WTC11 (cell line): ENCODE measurements at regions not wholly inside any gene's neighbourhood (a gene's known extent, or its start where the extent isn't known, plus 50 kb on each side); places are given as distances from the start of the nearest gene placed in this dataset.

ENCODE experiments used
- ATAC-seq: fragments of 200-7000 bp; cut with Tn5 transposase; 2 replicates; pipeline ENCODE4 v1.10.0; 2021; ENCODE audit warnings: mild to moderate bottlenecking, moderate library complexity
- CTCF ChIA-PET: fragments of 300-600 bp; sonication (Branson Sonifier 250); formaldehyde crosslinking; loops from one replicate; lab custom pipeline; 2021; ENCODE audit warnings: antibody characterized with exemption; lab: Charles Lee
- POLR2A ChIA-PET: fragments of 350-600 bp; sonication (Branson Sonifier 250); formaldehyde crosslinking; loops from one replicate; lab custom pipeline; 2021; ENCODE audit warnings: antibody characterized with exemption; lab: Charles Lee
- DNase-seq: peaks from one replicate; pipeline ENCODE4 v3.0.0; 2021; ENCODE audit warnings: low spot score
- H3K27ac Mint-ChIP-seq: 2 replicates; pipeline ENCODE4 v1.8.0; 2021; ENCODE audit warnings: mixed read lengths
- H3K27me3 Mint-ChIP-seq: 2 replicates; pipeline ENCODE4 v1.8.0; 2021; ENCODE audit warnings: low read depth, mild to moderate bottlenecking, moderate library complexity, mixed read lengths
- H3K36me3 Mint-ChIP-seq: 2 replicates; pipeline ENCODE4 v1.8.0; 2021; ENCODE audit warnings: mixed read lengths
- H3K4me1 Mint-ChIP-seq: 2 replicates; pipeline ENCODE4 v1.8.0; 2022; ENCODE audit warnings: mixed read lengths
- H3K4me3 Mint-ChIP-seq: 2 replicates; pipeline ENCODE4 v1.8.0; 2021; ENCODE audit warnings: mild to moderate bottlenecking, moderate library complexity, mixed read lengths
- H3K9me3 Mint-ChIP-seq: 2 replicates; pipeline ENCODE4 v1.8.0; 2021; ENCODE audit warnings: mixed read lengths
- JAZF1 ChIP-seq: fragments of 250-450 bp; sonication (Bioruptor Pico); IDR thresholded peaks from 2 replicates; pipeline ENCODE4 v1.9.0; 2021; ENCODE audit warnings: moderate library complexity, mild to moderate bottlenecking, inconsistent platforms
- JUN ChIP-seq: sonication (generic); formaldehyde crosslinking; IDR thresholded peaks from 2 replicates; pipeline ENCODE4 v1.8.0; 2023; ENCODE audit warnings: mild to moderate bottlenecking, missing genetic modification reagents
- MYBL2 ChIP-seq: sonication (generic); formaldehyde crosslinking; IDR thresholded peaks from 2 replicates; pipeline ENCODE4 v1.8.1; 2023; ENCODE audit warnings: mild to moderate bottlenecking, moderate library complexity, missing genetic modification reagents
- NFYB ChIP-seq: sonication (generic); formaldehyde crosslinking; conservative IDR thresholded peaks from 2 replicates; pipeline ENCODE4 v1.8.0; 2022; ENCODE audit warnings: low read depth, missing genetic modification reagents
- PRRX2 ChIP-seq: fragments of 250-450 bp; sonication (Bioruptor Pico); IDR thresholded peaks from 2 replicates; pipeline ENCODE4 v1.8.0; 2021; ENCODE audit warnings: mild to moderate bottlenecking
- SOX15 ChIP-seq: fragments of 250-450 bp; sonication (Bioruptor Pico); IDR thresholded peaks from 2 replicates; pipeline ENCODE4 v1.9.0; 2021; ENCODE audit warnings: mild to moderate bottlenecking
- ZBTB21 ChIP-seq: sonication (generic); formaldehyde crosslinking; IDR thresholded peaks from 2 replicates; pipeline ENCODE4 v1.8.1; 2023; ENCODE audit warnings: mild to moderate bottlenecking, missing genetic modification reagents, borderline replicate concordance
- ZNF232 ChIP-seq: sonication (generic); formaldehyde crosslinking; IDR thresholded peaks from 2 replicates; pipeline ENCODE4 v1.8.0; 2022; ENCODE audit warnings: mild to moderate bottlenecking, missing genetic modification reagents
- ZNF263 ChIP-seq: sonication (generic); formaldehyde crosslinking; IDR thresholded peaks from 2 replicates; pipeline ENCODE4 v1.8.1; 2022; ENCODE audit warnings: low read depth, mild to moderate bottlenecking, moderate library complexity, missing genetic modification reagents
- ZNF317 ChIP-seq: sonication (generic); formaldehyde crosslinking; IDR thresholded peaks from 2 replicates; pipeline ENCODE4 v1.8.1; 2023; ENCODE audit warnings: low read depth, mild to moderate bottlenecking, moderate library complexity, missing genetic modification reagents, borderline replicate concordance
- TF ChIP-seq, protein P1 (sequence below): fragments of 250-450 bp; sonication (Bioruptor Pico); conservative IDR thresholded peaks from 2 replicates; pipeline ENCODE4 v1.9.0; 2021; ENCODE audit warnings: mild to moderate bottlenecking
- TF ChIP-seq, protein P2 (sequence below): sonication (generic); formaldehyde crosslinking; IDR thresholded peaks from 2 replicates; pipeline ENCODE4 v1.8.0; 2023; ENCODE audit warnings: mild to moderate bottlenecking, missing genetic modification reagents
- TF ChIP-seq, protein P3 (sequence below): fragments of 250-450 bp; sonication (Bioruptor Pico); IDR thresholded peaks from 2 replicates; pipeline ENCODE4 v1.9.0; 2021; ENCODE audit warnings: mild to moderate bottlenecking
- TF ChIP-seq, protein P4 (sequence below): sonication (generic); formaldehyde crosslinking; conservative IDR thresholded peaks from 2 replicates; pipeline ENCODE4 v1.8.1; 2022; ENCODE audit warnings: mild to moderate bottlenecking, missing genetic modification reagents
- TF ChIP-seq, protein P5 (sequence below): fragments of 200-600 bp; IDR thresholded peaks from 2 replicates; pipeline ENCODE4 v1.8.0; 2022; ENCODE audit warnings: antibody characterized with exemption
- TF ChIP-seq, protein P6 (sequence below): sonication (generic); formaldehyde crosslinking; IDR thresholded peaks from 2 replicates; pipeline ENCODE4 v1.8.1; 2023; ENCODE audit warnings: mild to moderate bottlenecking, missing genetic modification reagents, moderate library complexity

DNA sequence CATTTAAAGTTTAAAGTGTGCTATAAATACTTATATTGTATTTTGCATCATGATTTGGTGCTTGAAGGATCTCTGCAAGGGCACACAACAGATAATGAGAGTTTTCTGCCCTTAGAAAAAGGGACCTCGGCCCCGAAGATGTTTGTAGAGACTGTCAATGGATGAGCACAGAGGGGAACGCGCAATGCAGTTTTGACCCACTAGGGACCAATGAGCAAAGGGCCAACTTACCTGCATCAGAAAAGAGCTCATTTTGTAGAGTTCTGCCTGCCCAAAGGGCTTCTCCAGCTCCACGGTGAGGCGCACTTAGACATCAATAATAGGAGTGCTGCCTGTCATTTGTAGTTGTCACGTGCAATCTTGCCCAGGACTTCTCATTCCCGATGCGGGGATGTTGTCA is 91.1 kb downstream of the BUB3 start:
- Mint-ChIP-seq H3K4me1 (peaks cover 11% of the 10 kb centered on the region), H3K27me3 (no peaks in the 10 kb centered on the region), H3K9me3 (no peaks in the 10 kb centered on the region; the same call in 1 of the 2 replicates), H3K4me3 (no peak overlapping the region), H3K36me3 (0 out of 2 replicates have a peak, but pooled peaks cover 2% of the 10 kb centered on the region), H3K27ac (no peak overlapping the region)
- ChIA-PET POLR2A (no interaction called here), CTCF (interaction anchor here (0.7 to 1.4 kb wide), 12 partner anchors 9 to 203 kb away, joined by 3 to 5 read pairs (median 3); partner anchors contain the start of gene BUB3)
- ATAC-seq (peak; percentile 71), DNase-seq (no peak)
- TF ChIP-seq JAZF1 (no peak), MYBL2 (no peak), JUN (CRISPR knock-in tag) (no peak), NFYB (CRISPR knock-in tag) (no peak), SOX15 (CRISPR knock-in tag) (no peak), ZNF232 (CRISPR knock-in tag) (no peak), PRRX2 (no peak), ZNF317 (CRISPR knock-in tag) (no peak), ZNF263 (CRISPR knock-in tag) (no peak)
- TF ChIP-seq, protein P1, sequence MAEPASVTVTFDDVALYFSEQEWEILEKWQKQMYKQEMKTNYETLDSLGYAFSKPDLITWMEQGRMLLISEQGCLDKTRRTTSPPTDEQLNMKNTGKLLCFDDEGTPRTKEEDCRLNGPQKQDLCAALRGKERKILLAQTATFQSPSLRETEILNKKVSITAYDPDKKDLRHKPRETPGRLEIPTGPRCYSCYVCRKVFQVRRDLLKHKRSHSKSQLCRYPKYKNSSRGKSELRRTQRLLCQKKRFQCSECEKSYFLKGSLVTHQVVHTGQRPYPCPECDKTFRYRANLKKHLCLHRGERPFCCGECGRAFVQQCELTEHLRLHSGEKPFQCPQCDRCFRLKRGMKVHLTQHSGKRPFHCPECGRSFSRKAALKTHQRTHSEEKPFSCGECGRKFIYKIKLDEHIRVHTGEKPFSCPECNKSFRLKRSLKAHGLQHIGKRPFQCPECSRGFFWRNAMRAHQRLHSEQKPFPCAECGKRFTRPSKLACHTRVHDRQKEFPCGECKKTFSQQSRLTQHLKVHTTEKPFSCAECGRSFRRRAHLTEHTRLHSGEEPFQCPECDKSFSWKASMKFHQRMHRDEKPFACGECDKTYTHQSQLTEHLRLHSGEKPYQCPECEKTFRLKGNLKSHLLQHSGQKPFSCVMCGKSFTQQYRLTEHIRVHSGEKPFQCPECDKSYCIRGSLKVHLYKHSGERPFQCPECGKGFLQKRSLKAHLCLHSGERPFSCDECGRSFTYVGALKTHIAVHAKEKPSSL (CRISPR knock-in tag) = no peak
- TF ChIP-seq, protein P2, sequence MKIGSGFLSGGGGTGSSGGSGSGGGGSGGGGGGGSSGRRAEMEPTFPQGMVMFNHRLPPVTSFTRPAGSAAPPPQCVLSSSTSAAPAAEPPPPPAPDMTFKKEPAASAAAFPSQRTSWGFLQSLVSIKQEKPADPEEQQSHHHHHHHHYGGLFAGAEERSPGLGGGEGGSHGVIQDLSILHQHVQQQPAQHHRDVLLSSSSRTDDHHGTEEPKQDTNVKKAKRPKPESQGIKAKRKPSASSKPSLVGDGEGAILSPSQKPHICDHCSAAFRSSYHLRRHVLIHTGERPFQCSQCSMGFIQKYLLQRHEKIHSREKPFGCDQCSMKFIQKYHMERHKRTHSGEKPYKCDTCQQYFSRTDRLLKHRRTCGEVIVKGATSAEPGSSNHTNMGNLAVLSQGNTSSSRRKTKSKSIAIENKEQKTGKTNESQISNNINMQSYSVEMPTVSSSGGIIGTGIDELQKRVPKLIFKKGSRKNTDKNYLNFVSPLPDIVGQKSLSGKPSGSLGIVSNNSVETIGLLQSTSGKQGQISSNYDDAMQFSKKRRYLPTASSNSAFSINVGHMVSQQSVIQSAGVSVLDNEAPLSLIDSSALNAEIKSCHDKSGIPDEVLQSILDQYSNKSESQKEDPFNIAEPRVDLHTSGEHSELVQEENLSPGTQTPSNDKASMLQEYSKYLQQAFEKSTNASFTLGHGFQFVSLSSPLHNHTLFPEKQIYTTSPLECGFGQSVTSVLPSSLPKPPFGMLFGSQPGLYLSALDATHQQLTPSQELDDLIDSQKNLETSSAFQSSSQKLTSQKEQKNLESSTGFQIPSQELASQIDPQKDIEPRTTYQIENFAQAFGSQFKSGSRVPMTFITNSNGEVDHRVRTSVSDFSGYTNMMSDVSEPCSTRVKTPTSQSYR = no peak
- TF ChIP-seq, protein P3, sequence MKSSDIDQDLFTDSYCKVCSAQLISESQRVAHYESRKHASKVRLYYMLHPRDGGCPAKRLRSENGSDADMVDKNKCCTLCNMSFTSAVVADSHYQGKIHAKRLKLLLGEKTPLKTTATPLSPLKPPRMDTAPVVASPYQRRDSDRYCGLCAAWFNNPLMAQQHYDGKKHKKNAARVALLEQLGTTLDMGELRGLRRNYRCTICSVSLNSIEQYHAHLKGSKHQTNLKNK (CRISPR knock-in tag) = no peak
- TF ChIP-seq, protein P4, sequence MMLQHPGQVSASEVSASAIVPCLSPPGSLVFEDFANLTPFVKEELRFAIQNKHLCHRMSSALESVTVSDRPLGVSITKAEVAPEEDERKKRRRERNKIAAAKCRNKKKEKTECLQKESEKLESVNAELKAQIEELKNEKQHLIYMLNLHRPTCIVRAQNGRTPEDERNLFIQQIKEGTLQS = no peak
- TF ChIP-seq, protein P5, sequence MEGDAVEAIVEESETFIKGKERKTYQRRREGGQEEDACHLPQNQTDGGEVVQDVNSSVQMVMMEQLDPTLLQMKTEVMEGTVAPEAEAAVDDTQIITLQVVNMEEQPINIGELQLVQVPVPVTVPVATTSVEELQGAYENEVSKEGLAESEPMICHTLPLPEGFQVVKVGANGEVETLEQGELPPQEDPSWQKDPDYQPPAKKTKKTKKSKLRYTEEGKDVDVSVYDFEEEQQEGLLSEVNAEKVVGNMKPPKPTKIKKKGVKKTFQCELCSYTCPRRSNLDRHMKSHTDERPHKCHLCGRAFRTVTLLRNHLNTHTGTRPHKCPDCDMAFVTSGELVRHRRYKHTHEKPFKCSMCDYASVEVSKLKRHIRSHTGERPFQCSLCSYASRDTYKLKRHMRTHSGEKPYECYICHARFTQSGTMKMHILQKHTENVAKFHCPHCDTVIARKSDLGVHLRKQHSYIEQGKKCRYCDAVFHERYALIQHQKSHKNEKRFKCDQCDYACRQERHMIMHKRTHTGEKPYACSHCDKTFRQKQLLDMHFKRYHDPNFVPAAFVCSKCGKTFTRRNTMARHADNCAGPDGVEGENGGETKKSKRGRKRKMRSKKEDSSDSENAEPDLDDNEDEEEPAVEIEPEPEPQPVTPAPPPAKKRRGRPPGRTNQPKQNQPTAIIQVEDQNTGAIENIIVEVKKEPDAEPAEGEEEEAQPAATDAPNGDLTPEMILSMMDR = no peak
- TF ChIP-seq, all 79 proteins: peak for 0

DNA sequence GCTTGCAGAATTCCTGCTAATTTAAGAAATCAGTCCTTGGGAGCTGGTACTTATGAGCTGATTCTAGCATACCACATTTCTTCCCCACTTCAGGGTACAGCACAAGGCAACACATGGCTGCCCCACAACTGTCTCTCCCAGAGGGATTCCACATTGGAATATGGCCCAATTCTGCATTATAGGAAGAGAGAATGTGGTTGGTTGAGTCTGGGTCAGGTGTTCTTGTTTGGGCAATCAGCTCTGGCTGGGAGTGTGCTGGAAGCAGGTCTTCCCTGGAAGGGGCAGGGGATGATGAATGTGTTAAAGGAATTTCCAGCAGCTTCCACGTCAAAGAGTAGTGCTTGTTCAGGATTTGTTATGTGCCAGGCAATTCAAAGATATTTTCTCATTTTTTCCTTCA is 95.7 kb downstream of the BUB3 start:
- DNase-seq = no peak
- no peak overlapping the region for H3K27ac Mint-ChIP-seq
- TF ChIP-seq, protein P6, sequence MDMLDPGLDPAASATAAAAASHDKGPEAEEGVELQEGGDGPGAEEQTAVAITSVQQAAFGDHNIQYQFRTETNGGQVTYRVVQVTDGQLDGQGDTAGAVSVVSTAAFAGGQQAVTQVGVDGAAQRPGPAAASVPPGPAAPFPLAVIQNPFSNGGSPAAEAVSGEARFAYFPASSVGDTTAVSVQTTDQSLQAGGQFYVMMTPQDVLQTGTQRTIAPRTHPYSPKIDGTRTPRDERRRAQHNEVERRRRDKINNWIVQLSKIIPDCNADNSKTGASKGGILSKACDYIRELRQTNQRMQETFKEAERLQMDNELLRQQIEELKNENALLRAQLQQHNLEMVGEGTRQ (CRISPR knock-in tag) = peak; percentile 40; the same call in 1 of the 2 replicates
- TF ChIP-seq ZBTB21 (CRISPR knock-in tag) = no peak
- TF ChIP-seq, all 79 proteins: peak for 1
- POLR2A ChIA-PET = no interaction called here
- Mint-ChIP-seq H3K4me3 (no peak overlapping the region), H3K36me3 (no peaks in the 10 kb centered on the region), H3K9me3 (no peaks in the 10 kb centered on the region; the same call in 1 of the 2 replicates), H3K4me1 (peaks cover 17% of the 10 kb centered on the region), H3K27me3 (no peaks in the 10 kb centered on the region)
- ATAC-seq = peak; percentile 39
- CTCF ChIA-PET = interaction anchor here (0.7 kb wide), 1 partner anchor 22 kb away, joined by 3 read pairs; no protein-coding TSS in a partner anchor
